MCF 10A (cell line): ENCODE measurements at regions not wholly inside any gene's neighbourhood (a gene's known extent, or its start where the extent isn't known, plus 50 kb on each side); places are given as distances from the start of the nearest gene placed in this dataset.

Experiments
- BruUV-seq: library from RNA; stranded (reverse); fragments of 400-500 nt; replicated peaks from 2 replicates; lab custom pipeline; 2021; lab: Mats Ljungman, UMichigan
- CTCF ChIA-PET: fragments of 300-600 bp; sonication (Branson Sonifier 250); formaldehyde crosslinking; extraction: SDS; loops from one replicate; lab custom pipeline; 2021; ENCODE audit warnings: antibody characterized with exemption, inconsistent platforms; lab: Yijun Ruan, JAX
- POLR2A ChIA-PET: fragments of 300-600, 350-650 bp; sonication (Branson Sonifier 250); formaldehyde crosslinking; extraction: SDS; loops from one replicate; lab custom pipeline; 2020; ENCODE audit warnings: antibody characterized with exemption, inconsistent platforms; lab: Yijun Ruan, JAX
- DNase-seq: peaks from one replicate; pipeline ENCODE4 v3.0.0-alpha.2; 2018; ENCODE audit not compliant: unreplicated experiment
- H3K27ac Mint-ChIP-seq: one replicate; pipeline ENCODE4 v1.8.0; 2022; ENCODE audit warnings: mild to moderate bottlenecking, low read depth, mixed read lengths; ENCODE audit not compliant: unreplicated experiment
- H3K27me3 Mint-ChIP-seq: one replicate; pipeline ENCODE4 v1.8.0; 2022; ENCODE audit warnings: mixed read lengths; ENCODE audit not compliant: insufficient read depth, unreplicated experiment
- H3K36me3 Mint-ChIP-seq: one replicate; pipeline ENCODE4 v1.8.0; 2022; ENCODE audit warnings: mild to moderate bottlenecking, moderate library complexity, mixed read lengths; ENCODE audit not compliant: insufficient read depth, unreplicated experiment
- H3K4me1 Mint-ChIP-seq: one replicate; pipeline ENCODE4 v1.8.0; 2022; ENCODE audit warnings: mixed read lengths; ENCODE audit not compliant: insufficient read depth, unreplicated experiment
- H3K4me3 Mint-ChIP-seq: one replicate; pipeline ENCODE4 v1.8.0; 2022; ENCODE audit warnings: mild to moderate bottlenecking, moderate library complexity, mixed read lengths; ENCODE audit not compliant: unreplicated experiment
- H3K9me3 Mint-ChIP-seq: one replicate; pipeline ENCODE4 v1.8.0; 2022; ENCODE audit warnings: mixed read lengths; ENCODE audit not compliant: unreplicated experiment
- intact Hi-C: fragments of 100-400 bp; cut with micrococcal nuclease; formaldehyde crosslinking; loops from 2 replicates; pipeline ENCODE4 v1.14.1; 2022
- TF ChIP-seq, protein P1 (sequence below): fragments of 200-600 bp; IDR thresholded peaks from one replicate; pipeline ENCODE4 v1.8.0; 2022; ENCODE audit warnings: antibody characterized with exemption, mild to moderate bottlenecking; ENCODE audit not compliant: unreplicated experiment

- POLR2A ChIA-PET: interaction anchor here (0.6 to 2.8 kb wide), 10 partner anchors 10 to 986 kb away, joined by 3 to 12 read pairs (median 4); no protein-coding TSS in a partner anchor
- H3K27me3 Mint-ChIP-seq: no peaks in the 10 kb centered on the region
- DNase-seq: no peak
- peaks cover 7% of the 10 kb centered on the region for H3K9me3 Mint-ChIP-seq
- no peaks in the 10 kb centered on the region for H3K36me3 Mint-ChIP-seq
- CTCF ChIA-PET: no interaction called here
- no TSS peak for BruUV-seq
- no peak overlapping the region for H3K27ac Mint-ChIP-seq
- no peak overlapping the region for H3K4me3 Mint-ChIP-seq
- TF ChIP-seq, protein P1, sequence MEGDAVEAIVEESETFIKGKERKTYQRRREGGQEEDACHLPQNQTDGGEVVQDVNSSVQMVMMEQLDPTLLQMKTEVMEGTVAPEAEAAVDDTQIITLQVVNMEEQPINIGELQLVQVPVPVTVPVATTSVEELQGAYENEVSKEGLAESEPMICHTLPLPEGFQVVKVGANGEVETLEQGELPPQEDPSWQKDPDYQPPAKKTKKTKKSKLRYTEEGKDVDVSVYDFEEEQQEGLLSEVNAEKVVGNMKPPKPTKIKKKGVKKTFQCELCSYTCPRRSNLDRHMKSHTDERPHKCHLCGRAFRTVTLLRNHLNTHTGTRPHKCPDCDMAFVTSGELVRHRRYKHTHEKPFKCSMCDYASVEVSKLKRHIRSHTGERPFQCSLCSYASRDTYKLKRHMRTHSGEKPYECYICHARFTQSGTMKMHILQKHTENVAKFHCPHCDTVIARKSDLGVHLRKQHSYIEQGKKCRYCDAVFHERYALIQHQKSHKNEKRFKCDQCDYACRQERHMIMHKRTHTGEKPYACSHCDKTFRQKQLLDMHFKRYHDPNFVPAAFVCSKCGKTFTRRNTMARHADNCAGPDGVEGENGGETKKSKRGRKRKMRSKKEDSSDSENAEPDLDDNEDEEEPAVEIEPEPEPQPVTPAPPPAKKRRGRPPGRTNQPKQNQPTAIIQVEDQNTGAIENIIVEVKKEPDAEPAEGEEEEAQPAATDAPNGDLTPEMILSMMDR: no peak
- peaks cover 14% of the 10 kb centered on the region for H3K4me1 Mint-ChIP-seq
- intact Hi-C loops: no loop called here
These were observed 224.8 kb downstream of the TFAP2A start for GRCh38 chr6:10190042-10190441.

DNA sequence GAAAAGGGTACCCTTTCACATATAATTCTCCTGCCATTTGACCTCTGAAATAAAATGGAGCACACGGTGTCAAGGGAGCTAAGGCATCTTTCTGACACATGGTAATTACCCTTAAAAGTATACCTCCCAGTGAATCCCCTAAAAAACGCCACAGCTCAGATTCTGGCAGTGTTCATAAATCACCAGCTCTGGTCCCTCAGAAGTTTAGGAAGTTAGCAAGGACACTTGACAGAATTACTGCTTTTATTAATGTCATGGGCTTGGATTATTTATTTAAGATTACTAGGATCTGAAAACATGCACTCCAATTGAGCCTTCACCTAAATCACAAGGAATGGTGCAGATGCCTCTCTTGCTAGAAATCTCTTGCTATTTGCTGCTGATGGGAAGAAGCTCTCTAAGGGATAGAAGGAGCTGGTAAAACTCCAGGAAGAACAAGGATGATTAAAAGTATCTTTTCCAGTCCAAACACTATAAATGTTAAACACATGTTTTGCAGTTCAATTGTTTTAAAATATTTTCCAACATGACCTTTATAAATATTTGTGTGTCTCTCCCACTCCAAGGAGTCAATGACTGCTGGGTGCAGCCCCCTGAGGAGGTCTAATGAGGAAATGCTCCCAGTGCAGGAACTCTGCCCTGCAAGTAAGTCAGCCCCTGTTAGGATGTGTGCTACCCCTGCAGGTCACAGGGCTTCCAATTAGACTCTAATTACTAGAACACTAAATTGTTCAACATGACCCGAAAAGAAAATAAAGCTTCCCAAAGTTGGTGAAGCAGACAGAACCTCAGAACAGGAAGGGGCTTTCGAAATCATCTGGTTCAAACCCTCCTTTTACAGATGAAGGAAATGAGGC, 230.3 kb downstream of the TFAP2A start:
- intact Hi-C loops: no loop called here
- CTCF ChIA-PET: interaction anchor here (1.6 kb wide), 1 partner anchor 12 kb away, joined by 4 read pairs; no protein-coding TSS in a partner anchor

DNA sequence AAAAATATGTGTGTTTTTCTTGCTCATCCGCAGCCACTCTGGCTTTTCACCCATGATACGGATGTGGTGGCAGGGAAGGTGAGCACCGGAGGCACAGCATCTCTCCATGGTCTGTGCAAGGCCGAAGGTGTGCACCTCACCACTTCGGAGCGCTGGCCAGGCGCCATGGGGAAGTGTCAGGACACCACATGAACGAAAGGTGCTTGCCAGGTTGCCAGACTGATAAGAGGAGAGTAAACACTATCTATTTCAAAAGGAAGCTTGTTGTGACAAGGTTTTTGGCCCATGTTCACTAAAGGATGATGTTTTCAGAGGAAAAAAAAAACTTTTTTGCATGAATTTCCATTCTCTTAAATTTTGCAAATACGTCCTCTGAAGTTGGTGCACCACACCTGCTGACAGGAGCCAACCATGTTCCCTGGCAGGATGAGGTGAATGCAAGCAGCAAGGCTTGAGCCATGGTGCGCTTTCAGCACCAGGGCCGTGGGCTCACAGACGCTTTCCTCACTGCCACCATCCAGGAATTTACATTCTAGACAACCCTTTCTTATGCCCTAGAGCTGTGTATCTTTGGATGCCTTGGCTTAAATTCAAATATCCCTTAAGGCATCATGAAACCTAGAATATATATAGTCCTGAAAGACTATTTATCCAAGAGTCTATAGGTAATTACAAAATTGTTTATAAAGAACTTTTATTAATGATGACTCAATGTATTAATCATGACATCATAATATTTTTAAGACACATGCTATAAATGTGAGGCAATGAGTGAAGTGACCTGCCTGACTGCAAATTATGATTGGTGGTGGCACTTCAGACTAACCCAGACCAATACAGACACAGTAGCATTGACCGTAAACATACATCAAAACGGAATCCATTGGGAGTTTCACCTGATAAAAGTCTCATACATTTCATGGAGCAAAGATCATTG, 234.5 kb downstream of the TFAP2A start:
- DNase-seq: no peak
- no peaks in the 10 kb centered on the region for H3K36me3 Mint-ChIP-seq
- H3K9me3 Mint-ChIP-seq: peaks cover 5% of the 10 kb centered on the region
- H3K4me1 Mint-ChIP-seq: peaks cover 24% of the 10 kb centered on the region
- H3K4me3 Mint-ChIP-seq: no peak overlapping the region
- intact Hi-C loops: no loop called here
- H3K27ac Mint-ChIP-seq: no peak overlapping the region
- POLR2A ChIA-PET: interaction anchor here (1.3 to 1.5 kb wide), 2 partner anchors 9 to 17 kb away, joined by 5 to 9 read pairs; no protein-coding TSS in a partner anchor
- CTCF ChIA-PET: interaction anchor here (0.6 to 0.7 kb wide), 3 partner anchors 20 to 880 kb away, joined by 3 to 5 read pairs (median 5); no protein-coding TSS in a partner anchor
- H3K27me3 Mint-ChIP-seq: no peaks in the 10 kb centered on the region
- BruUV-seq: no TSS peak
- TF ChIP-seq, protein P1: no peak

More for the DNA sequence above, 230.3 kb downstream of the TFAP2A start:
- Mint-ChIP-seq H3K4me3 (no peak overlapping the region), H3K27ac (no peak overlapping the region), H3K9me3 (peaks cover 5% of the 10 kb centered on the region), H3K36me3 (no peaks in the 10 kb centered on the region), H3K4me1 (peaks cover 3% of the 10 kb centered on the region), H3K27me3 (no peaks in the 10 kb centered on the region)
- no TSS peak for BruUV-seq
- POLR2A ChIA-PET: interaction anchor here (1.0 kb wide), 1 partner anchor 9 kb away, joined by 3 read pairs; no protein-coding TSS in a partner anchor
- no peak for DNase-seq
- TF ChIP-seq, protein P1: no peak
